PC-9 (cell line): ENCODE measurements at regions not wholly inside any gene's neighbourhood (a gene's known extent, or its start where the extent isn't known, plus 50 kb on each side); places are given as distances from the start of the nearest gene placed in this dataset.
"Not testable (repeated sequence)": the region's sequence is repeated elsewhere in the genome, so short reads cannot be mapped to it uniquely, and the experiment has no call there.

Experiments
- EZH2 ChIP-seq: fragments of 200-600 bp; sonication (generic); IDR thresholded peaks from 2 replicates; pipeline ENCODE4 v1.8.0; 2017; ENCODE audit warnings: antibody characterized with exemption, low read depth
- TF ChIP-seq, protein P1 (sequence below): fragments of 200-600 bp; sonication (generic); conservative IDR thresholded peaks from 2 replicates; pipeline ENCODE4 v1.6.1; 2017; ENCODE audit warnings: mixed run types, antibody characterized with exemption, mild to moderate bottlenecking, moderate library complexity

DNA sequence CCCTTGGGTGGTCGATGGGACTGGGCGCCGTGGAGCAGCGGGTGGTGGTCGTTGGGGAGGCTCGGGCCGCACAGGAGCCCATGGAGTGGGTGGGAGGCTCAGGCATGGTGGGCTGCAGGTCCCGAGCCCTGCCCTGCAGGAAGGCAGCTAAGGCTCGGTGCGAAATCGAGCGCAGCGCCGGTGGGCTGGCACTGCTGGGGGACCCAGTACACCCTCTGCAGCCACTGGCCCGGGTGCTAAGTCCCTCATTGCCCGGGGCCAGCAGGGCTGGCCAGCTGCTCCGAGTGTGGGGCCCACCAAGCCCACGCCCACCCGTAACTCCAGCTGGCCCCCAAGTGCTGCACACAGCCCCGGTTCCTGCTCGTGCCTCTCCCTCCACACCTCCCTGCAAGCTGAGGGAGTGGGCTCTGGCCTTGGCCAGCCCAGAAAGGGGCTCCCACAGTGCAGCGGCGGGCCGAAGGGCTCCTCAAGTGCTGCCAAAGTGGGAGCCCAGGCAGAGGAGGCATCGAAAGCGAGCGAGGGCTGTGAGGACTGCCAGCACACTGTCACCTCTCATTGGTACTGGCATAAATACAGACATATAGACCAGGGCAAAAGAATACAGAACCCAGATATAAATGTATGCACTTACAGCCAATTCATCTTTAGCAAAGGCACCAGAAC, 53.5 kb upstream of the SPANXN4 start:
- TF ChIP-seq, protein P1, sequence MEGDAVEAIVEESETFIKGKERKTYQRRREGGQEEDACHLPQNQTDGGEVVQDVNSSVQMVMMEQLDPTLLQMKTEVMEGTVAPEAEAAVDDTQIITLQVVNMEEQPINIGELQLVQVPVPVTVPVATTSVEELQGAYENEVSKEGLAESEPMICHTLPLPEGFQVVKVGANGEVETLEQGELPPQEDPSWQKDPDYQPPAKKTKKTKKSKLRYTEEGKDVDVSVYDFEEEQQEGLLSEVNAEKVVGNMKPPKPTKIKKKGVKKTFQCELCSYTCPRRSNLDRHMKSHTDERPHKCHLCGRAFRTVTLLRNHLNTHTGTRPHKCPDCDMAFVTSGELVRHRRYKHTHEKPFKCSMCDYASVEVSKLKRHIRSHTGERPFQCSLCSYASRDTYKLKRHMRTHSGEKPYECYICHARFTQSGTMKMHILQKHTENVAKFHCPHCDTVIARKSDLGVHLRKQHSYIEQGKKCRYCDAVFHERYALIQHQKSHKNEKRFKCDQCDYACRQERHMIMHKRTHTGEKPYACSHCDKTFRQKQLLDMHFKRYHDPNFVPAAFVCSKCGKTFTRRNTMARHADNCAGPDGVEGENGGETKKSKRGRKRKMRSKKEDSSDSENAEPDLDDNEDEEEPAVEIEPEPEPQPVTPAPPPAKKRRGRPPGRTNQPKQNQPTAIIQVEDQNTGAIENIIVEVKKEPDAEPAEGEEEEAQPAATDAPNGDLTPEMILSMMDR = not testable (repeated sequence)
- TF ChIP-seq EZH2 = not testable (repeated sequence)
